GM21825 (cell line): ENCODE measurements at regions not wholly inside any gene's neighbourhood (a gene's known extent, or its start where the extent isn't known, plus 50 kb on each side); places are given as distances from the start of the nearest gene placed in this dataset.

Experiments used
- ATAC-seq: cut with Tn5 transposase; IDR thresholded peaks from one replicate; pipeline ENCODE4 v1.9.1; 2021; ENCODE audit warnings: mild to moderate bottlenecking, moderate library complexity; ENCODE audit not compliant: unreplicated experiment

DNA sequence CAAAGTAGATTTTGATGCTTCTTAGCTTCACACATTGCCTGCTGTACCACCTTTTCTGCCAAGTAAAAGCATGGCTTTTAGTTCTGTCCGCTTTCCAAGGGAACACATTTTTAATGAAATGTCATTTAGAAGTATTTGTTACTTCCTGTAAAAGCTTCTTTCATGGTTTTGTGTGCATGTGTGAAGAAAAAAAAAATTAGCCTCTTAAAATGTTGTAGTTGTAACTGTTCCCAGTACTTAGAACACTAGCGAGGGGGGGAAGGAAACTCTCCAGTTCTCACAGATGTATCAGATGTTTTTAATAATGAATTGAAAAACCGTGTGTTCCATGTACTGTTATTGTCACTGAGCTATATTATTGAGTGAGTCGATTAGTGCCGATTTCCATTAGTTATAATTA lies 568.3 kb upstream of the ADGRL2 start:
- no peak for ATAC-seq

- no peak for ATAC-seq
These were observed 569.0 kb upstream of the ADGRL2 start for GRCh38 chr1:81231729-81232038.

DNA sequence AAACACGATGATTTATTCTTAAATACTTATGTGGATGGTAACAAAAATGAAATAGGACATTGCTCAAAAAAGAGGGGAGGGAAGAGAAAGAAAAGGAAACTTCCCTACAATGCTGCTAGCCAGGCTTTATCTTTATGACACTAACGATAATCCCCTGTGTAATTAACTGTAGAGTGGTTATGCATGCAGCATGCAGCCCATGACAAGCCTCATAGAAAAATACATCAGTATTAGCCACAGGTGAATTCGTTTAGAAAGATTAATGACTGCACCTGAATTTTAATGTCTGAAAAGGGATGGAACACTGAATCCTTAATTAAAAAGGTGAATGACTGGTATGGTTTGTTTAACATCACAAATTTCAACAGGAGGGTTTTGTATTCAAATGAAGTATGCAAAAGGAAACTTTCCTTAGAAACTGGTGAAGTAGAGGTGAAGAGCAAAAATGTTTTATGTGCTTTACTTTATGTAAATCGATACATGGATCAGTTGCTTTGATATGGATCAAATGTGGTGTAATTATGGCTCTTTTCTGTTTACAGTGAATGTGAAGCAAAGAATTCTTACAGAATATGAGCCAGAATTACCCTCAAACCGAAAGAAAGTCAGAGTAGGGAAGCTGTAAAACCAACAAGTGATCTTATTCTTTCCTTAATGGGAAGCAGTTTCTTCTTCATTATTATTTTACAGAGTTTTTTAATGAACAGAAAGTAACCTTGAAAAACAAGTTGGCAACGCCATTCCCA lies 569.6 kb upstream of the ADGRL2 start:
- ATAC-seq = no peak

DNA sequence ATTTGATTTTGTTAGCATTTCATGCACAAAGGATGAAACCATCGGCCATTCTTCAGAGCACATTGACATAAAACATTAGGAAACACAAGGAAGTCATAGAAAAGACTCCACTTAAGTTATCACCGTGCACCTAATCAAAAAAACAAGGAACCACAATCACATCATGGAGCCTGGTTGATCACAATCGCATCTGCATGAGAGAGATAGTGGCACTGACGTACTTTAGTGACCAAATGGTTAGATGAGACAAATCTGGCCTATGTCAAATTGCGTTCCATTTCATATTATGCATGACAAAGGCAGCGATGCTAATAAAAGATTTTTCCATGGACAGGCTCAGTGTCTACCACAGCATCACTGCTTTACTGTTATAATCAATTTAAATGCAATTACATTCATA lies 571.8 kb upstream of the ADGRL2 start:
- no peak for ATAC-seq

- ATAC-seq = no peak
These were observed 574.2 kb upstream of the ADGRL2 start for GRCh38 chr1:81226603-81226928.

DNA sequence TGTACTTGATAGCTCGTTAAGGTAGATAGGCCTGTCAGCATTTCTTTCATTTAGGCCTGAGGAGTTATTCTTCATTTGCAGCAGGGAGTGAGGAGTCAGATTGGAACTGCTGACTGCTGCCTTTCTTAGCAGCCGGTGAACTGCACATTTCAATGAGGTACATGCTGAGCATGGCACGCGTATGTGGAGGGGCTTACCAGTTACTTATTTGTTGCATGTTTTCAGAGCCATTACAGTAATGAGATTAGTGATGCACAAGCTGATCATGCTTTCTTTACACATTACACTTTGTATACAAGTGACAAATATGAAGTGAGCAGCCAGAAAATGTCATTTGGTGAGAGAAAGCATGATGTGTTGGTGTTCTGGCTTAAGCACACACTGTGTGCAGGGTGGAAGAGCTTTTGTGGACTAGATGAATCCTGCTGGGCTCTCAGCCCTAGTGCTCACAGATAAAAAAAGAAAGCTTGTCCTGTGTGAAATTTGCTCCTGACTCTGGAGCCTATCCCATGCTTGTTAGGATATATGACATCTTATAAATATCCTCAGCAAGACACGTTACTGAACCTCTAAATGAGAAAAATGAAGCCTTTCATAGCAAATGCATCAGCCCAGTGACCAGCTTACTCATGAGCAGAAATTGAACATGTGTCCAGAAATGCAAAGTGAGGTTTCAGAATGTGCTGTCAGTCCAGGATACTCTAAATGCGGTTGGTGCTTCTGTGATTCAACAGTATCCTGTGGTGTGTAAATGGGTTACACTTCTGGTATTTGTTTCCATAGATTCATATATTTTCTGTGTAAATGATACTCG lies 574.7 kb upstream of the ADGRL2 start:
- no peak for ATAC-seq

DNA sequence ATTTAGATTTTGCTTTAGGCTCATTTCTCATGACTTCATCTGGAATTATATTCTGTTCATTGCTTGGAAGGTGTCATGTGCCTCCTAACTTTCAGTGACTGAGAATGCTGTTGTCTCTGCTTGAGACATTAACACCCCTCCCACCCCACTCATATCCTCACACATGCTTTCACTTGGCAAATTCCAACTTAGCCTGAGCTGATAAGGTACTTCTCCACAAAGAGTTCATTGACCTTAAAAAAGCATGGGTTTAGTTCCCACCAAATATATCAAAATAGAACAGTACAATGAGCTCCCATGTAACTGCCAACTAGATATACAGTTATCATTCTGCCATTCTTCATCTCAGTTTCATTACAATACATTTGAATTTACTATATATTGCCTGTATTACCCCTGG lies 576.5 kb upstream of the ADGRL2 start:
- ATAC-seq = no peak

DNA sequence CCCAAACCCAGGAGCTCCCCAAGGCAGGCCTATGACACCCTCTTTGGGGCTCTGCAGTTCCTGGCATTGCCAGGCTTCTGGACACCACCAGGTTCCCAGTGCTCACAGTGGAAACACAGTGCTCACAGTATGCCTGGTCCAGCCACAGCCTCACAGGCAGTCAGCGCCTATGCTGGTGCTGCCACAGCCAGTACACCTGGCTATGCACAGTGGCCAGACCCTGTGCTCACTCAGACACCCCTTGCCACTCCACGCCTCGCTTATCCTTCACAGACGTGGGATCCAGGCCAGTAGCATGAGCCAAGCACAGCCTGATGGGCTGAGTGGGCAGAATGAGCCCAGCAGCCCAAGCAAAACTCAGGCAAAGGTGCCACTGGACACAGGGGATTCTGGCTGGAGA lies 579.2 kb upstream of the ADGRL2 start:
- no peak for ATAC-seq

DNA sequence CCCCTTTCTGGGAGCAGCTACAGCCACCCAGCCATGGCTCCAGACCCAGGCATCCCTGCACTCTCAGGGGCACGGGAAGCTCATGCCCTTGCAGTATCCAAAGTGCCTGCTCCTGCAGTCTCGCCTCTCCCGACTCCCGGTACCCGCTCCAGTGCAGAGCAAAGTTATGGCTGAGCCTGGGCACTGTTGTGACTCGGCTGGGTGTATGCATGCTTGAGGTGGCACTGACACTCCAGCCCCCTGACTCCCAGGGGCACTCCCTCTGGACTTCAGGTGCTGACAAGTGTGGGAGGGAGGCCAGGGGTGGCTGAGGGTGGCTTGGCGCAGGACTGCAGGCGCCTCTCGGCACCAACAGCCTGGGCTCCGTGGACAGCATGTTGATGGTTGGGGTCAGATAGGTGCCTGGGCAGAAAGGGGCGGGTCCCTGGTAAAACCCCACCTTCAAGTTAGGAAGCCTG lies 580.1 kb upstream of the ADGRL2 start:
- ATAC-seq = no peak

DNA sequence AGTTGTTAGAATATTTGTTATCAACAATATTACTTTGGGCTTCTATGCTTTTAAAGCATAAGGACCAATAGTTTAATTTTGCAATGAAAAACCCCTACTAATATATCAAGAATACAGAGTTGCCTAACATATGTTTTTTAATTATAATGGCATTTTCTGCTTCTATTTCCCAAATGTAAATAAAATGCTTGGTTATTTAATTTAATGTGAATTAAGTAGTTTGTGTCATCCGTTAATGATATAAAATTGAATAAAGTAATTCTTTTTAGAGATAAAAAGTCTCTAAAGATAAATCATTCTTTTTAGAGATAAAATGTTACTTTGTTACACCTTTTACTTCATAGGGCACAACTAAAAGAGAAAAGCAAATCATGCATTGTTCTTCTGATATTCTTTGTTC lies 583.7 kb upstream of the ADGRL2 start:
- no peak for ATAC-seq

DNA sequence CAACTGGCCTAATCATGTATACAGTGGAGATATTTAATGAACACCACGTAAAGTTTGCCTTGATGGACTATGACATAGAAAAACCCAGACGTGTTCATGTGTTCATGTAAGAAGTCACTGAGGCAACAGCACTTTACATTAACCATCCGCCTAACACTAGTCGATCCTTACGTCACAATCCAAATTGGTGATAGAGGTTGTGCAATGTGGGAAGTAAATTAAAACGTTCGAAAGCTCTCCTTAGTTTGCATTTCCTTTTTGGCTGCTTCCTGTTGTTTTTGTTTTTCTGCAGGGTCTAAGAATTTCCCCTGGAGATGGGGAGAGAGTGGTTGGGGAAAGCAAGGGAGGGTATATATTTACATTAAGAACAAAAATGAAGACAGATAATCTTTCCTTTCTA lies 587.5 kb upstream of the ADGRL2 start:
- ATAC-seq = no peak

GRCh38 chr1:81209461-81209860 lies 591.3 kb upstream of the ADGRL2 start:
- ATAC-seq = no peak

GRCh38 chr1:81208441-81208840 lies 592.3 kb upstream of the ADGRL2 start:
- no peak for ATAC-seq

DNA sequence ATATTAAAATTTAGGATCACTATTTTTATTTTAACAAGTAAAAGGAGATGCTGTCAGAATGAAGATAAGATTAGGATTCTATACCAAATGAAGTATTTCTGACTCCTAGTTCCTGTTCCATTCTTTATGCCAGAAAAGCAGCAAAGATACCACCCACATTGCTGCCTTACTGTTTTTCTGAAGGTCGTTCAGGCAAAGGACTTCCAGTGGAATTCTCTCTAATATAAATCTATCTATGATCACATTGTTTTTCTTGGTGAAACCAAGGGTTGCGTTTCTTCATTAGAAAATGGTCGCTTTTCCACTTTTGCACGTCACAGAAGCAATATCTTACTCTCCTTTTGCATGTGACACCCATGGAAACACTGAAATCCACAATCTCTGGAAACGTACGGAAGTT lies 594.8 kb upstream of the ADGRL2 start:
- ATAC-seq = no peak

- no peak for ATAC-seq
These were observed 599.0 kb upstream of the ADGRL2 start for GRCh38 chr1:81201779-81202178.

GRCh38 chr1:81197591-81197990 lies 603.1 kb upstream of the ADGRL2 start:
- no peak for ATAC-seq

DNA sequence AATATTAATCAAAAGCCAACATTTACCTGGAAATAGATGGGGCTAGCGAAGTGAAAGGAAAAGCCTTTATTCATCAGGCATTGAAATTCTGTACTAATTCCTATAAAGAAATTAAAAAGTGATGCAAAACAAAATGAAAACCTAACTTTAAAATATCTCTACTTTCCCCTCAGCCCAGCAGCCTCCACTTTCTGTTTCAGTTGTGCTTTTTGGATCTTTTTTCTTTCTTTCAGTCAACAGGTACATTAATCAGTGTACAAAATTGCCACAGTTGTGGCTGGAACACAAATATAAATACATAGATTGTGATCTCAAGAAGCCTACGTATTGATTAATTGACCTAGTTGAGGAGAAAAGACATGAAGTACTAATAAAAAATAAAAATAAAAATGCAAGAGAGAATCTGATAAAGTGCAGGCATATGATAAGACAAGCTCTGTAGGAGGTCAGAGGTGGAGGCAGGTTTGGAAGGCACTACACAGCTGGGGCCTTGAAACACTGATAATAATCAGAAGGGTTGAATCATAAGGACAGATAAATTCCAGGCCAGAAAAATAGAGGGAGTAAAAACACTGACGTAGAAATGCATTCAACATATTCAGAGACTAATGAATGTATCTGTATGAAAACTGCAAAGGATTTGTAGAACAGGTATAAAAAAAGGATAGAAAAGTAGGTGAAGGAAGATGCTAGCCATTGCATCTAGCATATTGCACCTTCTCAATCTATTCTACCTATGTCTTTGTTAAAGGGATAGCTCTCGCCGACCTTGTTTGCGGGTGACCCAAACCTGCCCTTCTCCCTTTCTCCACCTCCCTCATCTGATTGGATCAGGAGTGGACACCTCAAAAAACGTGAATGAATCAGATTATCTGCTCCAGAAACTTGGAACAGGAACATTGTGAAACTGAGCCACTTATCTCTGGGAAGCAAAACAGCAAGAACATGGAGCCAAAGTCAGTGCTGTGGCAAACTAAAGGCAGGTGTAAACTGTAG lies 607.8 kb upstream of the ADGRL2 start:
- no peak for ATAC-seq

DNA sequence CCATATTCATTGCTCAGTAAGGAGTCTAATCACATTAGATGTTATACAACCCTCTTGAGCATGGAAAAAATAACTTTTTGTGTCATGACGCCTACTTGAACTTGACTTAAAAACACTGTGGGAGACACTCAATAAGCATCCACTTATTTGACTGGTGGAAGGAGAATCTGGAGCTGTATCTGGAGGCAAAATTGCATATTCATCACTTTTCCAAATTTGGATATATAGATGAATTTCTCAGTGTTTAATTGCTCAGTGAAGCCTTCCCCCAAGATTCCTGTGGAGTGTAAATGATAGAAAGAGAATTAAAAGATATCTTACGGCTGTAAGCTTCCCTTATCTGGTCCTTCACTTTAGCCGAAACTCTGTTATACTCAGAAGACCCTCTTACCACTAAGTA lies 610.7 kb upstream of the ADGRL2 start:
- no peak for ATAC-seq

GRCh38 chr1:81187635-81188034 lies 613.1 kb upstream of the ADGRL2 start:
- ATAC-seq = no peak

DNA sequence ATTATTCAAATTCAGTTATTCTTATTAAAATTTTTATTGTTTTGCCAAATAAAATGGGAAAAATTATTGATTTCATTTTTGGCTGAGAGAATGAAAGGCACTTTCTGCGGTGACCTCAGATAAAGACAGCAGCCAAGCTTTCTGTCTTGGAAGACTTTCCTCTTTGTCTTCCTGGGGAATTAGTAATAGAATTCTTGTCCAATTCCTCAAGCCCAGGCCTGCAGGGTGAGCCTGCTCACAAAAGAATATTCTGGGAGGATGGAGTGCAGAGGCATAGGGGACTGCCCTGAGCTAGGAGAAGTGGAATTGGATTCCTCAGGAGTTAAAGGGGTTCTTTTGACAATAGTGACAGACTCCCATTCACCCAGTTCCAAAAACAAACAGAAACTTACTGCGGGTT lies 614.5 kb upstream of the ADGRL2 start:
- no peak for ATAC-seq

DNA sequence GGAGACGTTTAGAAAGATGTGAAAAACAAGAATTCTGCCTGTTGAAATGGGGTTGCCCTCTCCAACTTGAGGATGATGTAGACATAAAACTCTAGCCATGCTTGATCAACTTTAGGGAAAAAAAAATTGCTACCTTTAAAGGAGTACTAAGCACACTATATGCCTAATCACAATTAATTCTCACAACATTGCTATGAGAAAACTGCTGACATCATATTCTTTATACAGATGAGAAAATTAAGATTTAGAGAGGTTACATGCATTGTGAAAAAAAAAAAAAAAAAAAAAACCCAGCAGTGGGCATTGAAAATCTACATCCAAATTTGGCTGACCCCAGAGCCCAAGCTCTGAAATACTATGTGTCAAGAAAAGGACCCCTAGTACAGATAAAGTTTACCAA lies 617.2 kb upstream of the ADGRL2 start:
- ATAC-seq = no peak

- no peak for ATAC-seq
These were observed 617.7 kb upstream of the ADGRL2 start for GRCh38 chr1:81183051-81183450.
